EH (cell line): ENCODE measurements at regions not wholly inside any gene's neighbourhood (a gene's known extent, or its start where the extent isn't known, plus 50 kb on each side); places are given as distances from the start of the nearest gene placed in this dataset.
"Not testable (repeated sequence)": the region's sequence is repeated elsewhere in the genome, so short reads cannot be mapped to it uniquely, and the experiment has no call there.

Experiments
- DNase-seq: peaks from one replicate; pipeline ENCODE4 v3.0.0-alpha.2; 2015; ENCODE audit warnings: low read depth

DNA sequence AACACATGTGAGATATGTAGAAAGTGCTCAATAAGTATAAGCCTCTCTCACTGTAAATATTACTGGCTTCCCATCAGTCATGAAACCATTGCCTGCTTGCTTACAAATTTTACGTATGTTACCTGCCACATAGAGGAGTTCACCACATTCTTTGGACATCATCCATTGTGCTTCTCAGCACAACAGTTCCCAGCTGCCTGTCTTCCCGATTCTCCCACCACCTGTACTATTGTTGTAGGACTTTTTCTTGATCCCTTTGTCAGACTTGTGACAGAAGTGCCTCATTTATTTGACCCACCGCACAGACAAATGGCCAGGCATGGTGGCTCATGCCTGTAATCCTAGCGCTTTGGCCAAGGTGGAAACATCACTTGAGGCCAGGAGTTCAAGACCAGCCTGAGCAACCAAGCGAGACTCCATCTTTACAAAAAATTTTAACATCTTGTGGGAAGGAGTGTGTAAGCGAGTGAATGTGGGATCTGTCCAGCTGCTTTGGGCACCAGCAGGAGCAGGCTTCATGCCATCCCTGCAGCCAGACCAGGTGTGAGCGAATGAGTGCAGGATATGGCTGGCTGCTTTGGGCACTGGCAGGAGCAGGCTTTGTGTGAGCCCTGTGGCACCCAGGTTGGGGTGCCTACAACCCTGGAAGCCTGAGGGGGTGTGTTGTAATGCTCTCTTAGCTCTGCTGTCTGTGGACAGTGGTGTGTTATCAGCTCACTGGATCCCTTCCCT is 139.9 kb upstream of the ELL2 start:
- no peak for DNase-seq

DNA sequence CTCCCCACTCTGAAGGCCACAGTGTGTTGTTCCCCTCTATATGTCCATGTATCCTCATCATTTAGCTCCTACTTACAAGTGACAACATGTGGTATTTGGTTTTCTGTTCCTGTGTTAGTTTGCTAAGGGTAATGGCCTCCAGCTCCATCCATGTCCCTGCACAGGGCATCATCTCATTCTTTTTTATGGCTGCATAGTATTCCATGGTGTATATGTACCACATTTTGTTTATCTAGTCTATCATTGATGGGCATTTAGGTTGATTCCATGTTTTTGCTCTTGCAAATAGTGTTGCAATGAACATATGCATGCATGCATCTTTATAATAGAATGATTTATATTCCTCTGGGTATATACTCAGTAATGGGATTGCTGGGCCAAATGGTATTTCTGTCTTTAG is 135.8 kb upstream of the ELL2 start:
- not testable (repeated sequence) for DNase-seq

DNA sequence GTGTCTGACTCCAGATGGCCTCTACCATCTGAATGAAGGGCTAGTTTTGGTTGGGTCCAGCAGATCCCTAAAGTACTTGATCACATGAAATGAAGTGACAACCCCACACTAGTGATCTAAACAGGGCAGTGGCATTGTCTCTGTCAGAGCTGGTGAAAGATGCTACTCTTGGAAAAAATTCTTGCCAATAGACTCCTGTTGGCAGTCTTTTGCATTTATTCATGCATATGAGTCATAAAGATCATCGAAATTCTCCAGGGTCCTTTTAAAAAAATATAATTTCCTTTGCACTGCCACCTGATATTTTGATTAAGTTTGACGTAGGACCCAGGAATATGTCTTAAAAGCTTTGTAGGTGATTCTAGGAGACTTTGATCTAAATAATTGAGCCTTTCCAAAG is 135.1 kb upstream of the ELL2 start:
- DNase-seq: peak; percentile 39

DNA sequence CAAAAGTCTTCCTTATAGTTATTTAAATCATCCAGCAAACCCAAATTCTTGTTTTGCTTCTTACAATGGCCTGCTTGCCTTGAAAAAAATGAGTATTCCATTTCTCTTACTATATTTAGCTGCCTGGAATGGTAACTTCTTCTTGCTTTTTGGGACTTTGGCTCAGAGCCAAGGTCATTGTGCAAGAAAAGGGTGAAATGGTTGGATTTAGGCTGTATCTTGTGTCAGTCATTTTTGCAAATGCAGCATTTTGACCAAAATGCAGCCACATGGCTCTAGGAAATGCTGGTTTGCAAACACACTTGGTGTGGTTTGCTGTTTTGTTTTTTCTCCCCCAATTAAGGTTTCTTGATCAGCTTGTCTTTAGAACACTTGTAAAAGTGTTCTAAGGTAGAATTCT is 133.3 kb upstream of the ELL2 start:
- DNase-seq: peak; percentile 38

DNA sequence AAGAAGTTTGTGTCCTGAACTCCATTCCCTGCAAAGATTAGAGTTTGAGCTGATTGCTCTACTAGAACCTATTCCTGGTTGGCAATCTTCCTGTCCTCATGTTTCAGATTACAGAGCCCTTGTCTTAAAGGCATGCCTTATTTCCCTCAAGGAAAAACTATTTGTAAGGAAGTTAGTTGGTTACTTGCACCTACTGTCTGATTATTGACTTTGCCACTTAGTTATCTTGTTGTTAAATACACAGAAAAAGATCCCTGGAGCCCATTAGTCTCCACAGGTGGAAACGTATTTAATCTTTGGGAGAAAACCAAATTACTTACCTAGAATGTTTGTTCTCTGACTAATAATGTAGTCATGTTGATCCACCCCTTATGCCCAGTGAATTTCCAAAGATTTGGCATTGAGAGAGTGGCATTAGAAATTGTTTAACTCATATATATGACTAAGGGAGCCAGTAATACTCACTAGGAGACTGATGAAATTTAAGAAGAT is 132.3 kb upstream of the ELL2 start:
- DNase-seq: peak; percentile 43

DNA sequence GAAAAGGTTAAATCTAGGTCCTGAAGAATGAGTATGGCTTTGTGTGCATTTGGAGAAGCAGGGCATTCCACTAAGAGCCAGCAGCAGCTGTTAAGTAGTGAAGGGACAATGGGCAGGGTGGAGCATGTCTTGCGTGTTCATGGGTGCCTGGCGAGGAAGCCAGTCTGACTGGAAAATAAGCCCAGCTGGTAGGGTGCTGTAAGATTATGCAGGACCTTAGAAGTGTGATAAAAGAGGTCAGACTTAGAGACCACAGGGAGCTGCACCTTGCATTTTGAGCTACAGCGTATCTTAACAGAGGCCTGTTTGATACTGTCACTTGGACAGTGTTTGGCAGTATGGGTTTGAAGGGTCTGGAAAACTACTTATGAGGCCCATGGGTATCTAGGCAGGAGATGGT is 131.7 kb upstream of the ELL2 start:
- no peak for DNase-seq

DNA sequence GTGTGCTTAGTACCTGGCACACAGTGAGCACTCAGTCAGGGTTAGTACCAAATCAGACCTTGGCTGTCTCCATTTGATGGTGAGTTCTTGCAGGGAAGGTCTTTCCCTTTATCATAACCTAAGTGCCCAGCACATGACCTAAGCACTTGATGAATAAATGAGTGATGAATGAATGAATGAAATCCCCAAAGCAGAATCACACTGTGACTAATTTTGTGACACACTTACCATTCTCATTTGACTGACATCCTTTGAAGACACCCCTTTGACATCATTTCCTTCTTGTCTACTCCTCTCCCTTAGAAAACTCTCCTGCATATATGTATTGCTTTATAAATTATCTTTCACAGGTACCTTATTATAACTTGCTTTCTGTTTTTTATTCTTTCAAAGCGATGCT is 130.2 kb upstream of the ELL2 start:
- no peak for DNase-seq

DNA sequence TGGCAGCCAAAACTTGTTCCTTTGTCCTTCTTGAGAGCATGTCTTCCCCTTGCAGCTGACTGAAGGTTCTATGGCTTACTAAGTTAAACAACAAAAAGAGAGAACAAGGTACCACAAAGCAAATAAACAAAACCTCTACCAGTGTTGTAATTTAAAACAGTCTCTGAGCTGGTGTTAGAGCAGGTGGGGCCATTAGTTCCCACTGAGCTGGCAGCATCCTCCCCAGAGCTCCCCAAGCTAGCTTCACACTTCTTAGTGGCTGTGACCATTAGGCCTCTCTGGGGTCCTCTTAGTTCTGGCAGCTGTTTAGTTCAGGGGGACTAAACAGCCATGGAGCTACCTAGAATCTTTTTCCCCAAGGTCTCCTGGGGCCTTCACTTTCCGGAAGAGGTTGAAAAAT is 128.6 kb upstream of the ELL2 start:
- DNase-seq: no peak

DNA sequence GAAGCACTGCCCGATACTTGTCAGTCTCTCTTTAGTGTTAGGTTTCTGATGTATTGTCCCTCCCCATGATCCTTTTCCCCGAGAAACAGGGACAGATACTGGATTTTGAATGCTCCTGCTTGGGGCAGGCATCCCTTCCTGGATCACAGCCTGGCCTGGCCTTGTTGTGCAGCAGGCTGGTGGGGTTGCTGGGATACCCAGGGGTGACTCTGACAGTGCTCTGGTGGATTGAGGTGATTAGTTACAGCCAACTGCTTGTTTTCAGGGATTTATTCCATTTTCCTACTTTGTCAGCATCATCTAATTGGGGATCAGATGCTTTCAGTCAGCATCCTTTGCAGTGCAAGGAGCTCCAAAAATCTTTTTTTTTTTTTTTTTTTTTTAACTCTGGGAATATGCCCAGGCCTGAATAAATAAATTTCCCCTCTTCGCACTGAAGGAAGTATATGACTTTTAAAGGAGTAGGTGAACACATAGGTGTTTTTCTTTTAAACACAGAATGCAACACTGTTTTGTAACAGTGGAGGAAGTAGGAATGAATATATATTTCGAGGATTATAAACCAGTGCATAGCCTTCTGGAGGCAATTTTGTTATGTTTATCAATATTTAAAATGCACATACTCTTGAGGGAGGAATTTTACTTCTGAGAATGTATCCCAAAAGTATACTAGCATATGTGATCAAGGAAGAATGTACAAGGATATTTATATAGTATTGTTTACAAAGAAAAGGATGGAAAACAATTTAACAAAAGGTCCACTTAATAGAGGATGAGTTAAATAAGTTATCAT is 127.3 kb upstream of the ELL2 start:
- no peak for DNase-seq

DNA sequence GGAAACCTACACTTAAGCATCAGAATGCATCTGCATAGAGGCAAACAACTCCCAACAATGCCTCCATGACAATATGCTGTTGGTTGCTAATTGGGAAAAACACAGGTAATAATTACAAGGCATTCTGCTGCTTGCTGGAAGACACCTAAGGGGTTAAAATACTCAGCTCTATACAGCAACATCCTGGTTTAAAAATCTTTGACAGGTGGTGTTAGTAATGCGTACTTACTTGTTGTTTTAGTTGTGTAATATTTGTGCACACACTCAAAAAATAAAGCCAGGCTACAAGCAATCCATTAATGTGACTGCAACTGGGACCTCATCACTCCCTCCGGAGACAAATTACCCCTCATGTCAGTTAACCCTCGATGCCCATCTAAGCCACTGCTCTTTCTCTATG is 126.3 kb upstream of the ELL2 start:
- no peak for DNase-seq

DNA sequence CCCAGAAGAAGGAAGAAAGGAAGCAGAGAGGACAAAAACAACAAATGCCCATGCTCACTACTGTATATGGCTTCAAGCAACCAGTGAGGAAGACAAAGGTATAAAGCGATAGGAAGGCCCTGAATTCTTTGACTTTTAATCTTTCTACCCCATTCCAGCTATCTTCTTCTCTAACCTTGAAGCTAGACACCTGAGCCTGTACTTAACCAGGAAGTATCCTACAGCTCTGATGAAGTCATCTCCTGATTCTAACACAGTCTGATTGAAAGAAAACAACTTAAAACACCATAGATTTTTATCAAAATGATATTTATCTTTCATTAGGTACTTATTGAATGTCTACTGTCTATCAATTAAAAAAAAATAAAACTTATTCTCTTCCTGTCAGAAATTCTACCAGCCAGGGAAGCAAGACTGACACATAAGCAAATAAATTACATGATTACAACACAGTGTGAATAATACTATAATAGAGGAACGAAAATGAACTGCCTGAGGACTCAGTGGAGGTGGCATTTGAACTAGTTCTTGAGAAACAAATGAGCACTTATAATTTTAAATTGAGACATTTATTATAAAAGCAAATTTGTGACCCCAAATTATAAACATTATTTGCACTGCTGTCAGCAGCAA is 123.3 kb upstream of the ELL2 start:
- DNase-seq: peak; percentile 26

DNA sequence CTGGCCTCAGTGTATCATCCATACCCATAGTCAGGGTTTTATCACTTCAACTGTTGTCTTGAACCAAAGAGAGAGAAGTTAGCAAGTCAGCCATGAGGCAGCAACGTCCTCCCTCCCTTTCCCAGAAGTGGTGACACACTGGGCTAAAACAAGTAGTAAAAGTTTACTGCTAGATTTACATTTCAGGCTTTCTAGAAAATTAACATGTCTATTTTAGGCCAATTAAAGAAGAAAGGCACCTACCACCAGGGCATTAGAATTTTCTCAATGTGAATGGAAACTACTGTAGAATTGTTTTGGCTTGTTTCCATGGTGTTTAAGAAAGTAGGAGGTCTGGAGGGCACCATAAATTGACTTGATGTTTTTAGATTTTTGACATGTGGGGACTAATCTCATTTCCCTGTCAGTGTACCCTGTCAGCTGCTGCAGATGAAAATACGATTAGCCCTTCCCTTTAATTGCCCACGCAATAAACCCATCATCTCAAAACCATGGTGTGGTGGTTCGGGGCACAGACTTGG is 121.8 kb upstream of the ELL2 start:
- peak; percentile 40 for DNase-seq

DNA sequence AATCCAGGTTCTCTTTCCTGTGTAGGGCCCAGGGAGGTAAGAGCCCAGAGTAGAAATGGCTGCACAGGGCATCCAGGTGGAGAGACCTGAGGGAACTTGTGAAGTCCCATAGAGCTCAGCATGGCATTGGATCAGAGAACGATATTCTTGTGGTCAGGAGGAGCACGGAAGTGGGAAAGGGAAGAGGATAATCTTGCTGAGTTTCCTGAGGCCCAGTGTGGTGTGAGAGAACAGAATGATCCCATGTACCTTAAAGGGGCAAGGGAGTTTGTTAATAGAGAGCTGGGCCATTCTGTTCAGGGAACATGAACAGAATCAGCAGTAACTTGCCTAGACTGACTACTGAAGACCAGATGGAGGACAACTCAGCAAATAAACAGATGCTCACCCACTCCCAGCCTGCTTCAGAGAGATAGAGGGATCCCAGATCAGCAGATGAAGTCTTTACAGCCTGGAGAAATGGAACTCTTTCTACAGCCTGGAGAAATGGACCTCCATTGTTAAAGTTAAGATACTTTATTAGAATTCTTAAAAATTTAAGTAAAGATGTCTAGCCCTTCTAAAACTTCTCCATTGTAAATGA is 119.7 kb upstream of the ELL2 start:
- DNase-seq: no peak

DNA sequence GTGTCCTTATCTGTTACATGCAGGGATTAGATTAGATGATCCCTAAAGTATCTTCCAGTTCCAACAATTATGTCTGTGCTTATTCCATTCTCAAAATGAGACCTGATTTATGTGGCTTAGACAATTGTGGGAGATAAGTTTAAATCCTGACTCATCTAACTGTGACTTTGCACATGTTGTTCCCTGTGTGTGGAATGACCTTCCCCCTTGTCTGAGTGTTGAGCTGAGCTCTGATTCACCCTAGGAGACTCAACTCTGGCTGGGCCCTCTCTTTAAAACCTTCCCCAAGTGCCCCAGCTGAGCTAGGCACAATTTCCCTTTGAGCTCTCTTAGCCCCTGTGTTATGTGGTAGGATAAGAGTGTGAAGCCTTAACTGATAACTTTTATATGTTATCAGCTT is 118.9 kb upstream of the ELL2 start:
- DNase-seq: peak; percentile 76

DNA sequence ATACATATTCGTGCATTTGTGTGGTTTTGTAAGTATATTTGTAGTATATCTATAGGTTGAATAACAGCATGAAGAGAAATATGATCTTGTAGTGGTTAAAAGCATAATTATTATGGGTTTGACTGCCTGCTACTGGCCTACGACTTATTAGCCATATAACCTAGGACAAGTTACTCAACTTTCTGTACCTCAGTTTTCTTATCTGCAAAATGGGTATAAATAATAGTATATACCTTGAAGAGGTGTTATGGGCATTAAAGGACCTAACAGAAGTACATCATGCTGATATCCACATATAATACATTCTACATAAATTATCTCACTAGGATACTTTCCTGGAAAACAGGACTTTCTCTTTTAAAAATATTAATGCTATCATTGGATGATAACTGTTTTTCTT is 118.3 kb upstream of the ELL2 start:
- no peak for DNase-seq

DNA sequence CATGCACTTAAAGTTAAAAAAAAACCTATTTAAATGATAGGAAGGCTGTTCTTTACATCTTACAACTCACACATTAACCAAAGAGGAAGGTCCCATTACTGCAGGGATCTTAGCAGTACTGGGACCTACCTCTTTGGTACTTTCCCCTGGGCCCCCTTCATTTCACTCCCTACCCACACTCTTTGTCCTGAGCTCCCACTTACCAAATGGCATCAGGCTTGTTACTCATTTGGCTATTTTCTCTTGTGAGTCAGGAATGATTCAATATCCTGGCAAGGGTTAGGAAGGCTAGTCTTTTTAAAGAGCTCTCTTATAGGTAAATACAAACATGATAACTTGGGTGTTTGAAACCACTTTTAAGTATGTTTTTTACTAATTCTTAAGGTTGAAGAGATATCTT is 117.4 kb upstream of the ELL2 start:
- peak; percentile 90 for DNase-seq

DNA sequence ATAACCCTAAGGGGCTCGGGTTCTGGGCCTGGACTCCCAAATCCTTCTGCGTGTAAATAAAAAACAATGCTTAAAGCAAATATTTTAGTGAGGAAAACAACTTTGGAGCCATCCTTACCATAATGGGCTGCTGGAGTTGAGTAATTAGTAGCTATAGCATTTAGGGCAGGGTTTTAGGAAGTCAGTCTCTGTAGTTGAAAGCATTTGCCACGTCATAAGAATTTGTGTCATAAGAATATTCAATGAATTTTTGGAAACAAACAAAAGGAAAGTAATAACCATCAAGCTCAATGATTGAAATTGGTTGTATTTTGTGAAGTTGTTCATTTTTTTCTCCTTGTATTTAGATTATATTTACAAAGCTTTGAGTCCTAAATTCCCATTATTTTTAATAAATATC is 114.8 kb upstream of the ELL2 start:
- DNase-seq: no peak

DNA sequence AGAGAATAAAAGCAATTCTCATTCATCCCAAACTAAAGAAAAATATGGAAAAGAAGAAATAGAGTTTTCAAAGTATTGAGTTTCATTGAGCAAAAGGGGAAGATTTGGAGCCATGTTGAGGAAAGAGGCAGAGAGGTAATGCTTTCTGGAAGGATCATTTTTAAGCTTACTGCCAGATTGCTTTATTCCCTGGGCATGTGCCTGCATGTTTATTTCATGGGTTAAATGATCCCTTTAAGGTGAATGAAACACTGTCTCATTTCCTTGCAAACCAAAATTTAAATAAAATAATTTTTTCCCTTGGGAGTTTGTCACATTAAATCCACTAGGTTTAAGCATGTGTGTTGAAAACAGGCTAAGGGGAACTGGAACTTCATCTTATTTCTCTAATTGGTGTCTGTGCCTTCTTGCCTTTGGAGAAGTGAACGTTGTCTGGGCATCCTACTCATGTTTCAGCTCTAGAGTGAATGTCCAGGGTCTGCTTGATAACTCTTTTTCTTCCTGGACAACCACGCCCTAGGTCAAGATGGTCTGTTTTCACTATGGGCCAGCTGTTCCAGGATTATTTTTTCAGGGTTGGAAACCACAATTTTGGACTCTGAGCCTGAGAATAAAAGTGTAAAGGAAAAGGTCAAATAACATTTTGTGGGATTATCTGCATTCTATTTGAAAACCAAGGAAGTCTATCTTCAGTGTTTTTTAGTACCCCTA is 114.1 kb upstream of the ELL2 start:
- no peak for DNase-seq

DNA sequence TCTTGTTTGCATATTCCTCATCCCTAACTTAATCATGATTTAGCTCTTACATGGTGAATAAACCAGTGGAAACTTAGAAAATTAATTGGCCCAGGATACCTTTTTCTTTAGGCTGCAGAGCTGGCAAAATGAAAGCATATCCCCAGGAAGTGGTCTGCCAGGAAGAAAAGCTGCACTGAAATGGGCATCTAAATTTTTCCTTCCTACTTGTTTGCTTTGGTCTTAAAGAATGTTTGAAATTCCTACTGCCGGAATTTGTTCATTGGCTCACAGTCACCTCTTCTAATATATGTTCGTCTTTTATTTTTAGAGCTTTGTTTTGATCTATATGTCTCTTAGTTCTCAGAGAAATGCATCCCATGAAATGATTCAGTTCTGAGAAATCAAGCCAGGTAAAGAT is 113.2 kb upstream of the ELL2 start:
- peak; percentile 43 for DNase-seq

DNA sequence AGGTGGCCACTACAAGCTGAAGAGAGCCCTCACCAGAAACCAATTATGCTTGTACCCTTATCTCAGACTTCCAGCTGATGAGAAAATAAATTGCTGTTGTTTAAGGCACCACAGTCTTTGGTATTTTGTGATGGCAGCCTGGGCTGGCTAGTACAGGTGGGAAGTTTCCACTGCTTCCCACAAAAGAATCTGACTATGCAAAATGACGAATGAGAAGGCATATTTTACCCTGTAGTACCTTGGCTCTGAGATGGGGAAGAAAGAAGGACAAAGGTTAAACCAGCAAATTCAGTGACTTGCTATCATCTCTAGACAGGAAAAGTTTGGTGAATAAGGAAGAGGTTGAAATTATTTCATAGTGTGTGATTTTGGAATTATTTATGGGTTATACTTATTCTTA is 112.8 kb upstream of the ELL2 start:
- DNase-seq: no peak

DNA sequence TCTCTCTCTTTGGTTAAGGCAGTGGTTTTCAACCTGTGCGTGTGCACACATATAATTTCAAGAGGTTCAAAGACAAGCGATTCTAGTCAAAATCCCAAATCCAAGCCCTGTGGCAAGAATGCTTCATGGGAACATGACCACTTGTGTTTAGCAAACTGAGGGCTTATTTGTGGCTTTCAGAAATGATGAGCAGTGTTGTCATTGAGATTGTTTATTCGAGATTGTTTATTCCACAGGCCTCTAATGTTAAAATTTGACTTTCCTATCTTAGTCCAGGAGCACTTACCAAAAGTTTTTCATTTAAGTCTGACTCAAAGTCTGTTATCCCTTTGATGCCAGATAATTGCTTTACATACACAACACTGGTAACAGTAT is 111.1 kb upstream of the ELL2 start:
- no peak for DNase-seq
